ENCODE measurements at regions not wholly inside any gene's neighbourhood (a gene's known extent, or its start where the extent isn't known, plus 50 kb on each side); places are given as distances from the start of the nearest gene placed in this dataset.
"Not testable (repeated sequence)": the region's sequence is repeated elsewhere in the genome, so short reads cannot be mapped to it uniquely, and the experiment has no call there.

- DNase-seq, result no peak
Measured at GRCh38 chr21:29396951-29397455, 98.3 kb downstream of the BACH1 start.

- no peak for DNase-seq
Measured at GRCh38 chr21:29403301-29403700, 104.6 kb downstream of the BACH1 start.

- peak; percentile 65 to 75 for DNase-seq
Measured at GRCh38 chr21:29403922-29404538, 105.3 kb downstream of the BACH1 start.

- no peak for DNase-seq
Measured at GRCh38 chr21:29405503-29406122, 106.9 kb downstream of the BACH1 start.

- DNase-seq, result no peak
Measured at GRCh38 chr21:29406385-29406784, 107.7 kb downstream of the BACH1 start.

GRCh38 chr21:29407571-29407970 is 108.8 kb downstream of the BACH1 start:
- no peak for DNase-seq

GRCh38 chr21:29413683-29414082 is 115.0 kb downstream of the BACH1 start:
- DNase-seq, result no peak

GRCh38 chr21:29416268-29416667 is 117.5 kb downstream of the BACH1 start:
- no peak for DNase-seq

- no peak for DNase-seq
Measured at GRCh38 chr21:29418813-29419212, 120.1 kb downstream of the BACH1 start.

- no peak for DNase-seq
Measured at GRCh38 chr21:29419422-29419821, 120.7 kb downstream of the BACH1 start.

- DNase-seq, result no peak
Measured at GRCh38 chr21:29423099-29423870, 124.6 kb downstream of the BACH1 start.

GRCh38 chr21:29424728-29425127 is 126.0 kb downstream of the BACH1 start:
- no peak for DNase-seq

GRCh38 chr21:29429218-29429617 is 130.5 kb downstream of the BACH1 start:
- DNase-seq, result no peak

- DNase-seq, result no peak
Measured at GRCh38 chr21:29430030-29430429, 131.3 kb downstream of the BACH1 start.

GRCh38 chr21:29430576-29430975 is 131.9 kb downstream of the BACH1 start:
- no peak for DNase-seq

- DNase-seq, result no peak
Measured at GRCh38 chr21:29431178-29431577, 132.5 kb downstream of the BACH1 start.

- DNase-seq, result no peak
Measured at GRCh38 chr21:29431680-29432079, 133.0 kb downstream of the BACH1 start.

GRCh38 chr21:29433366-29434059 is 134.8 kb downstream of the BACH1 start:
- no peak for DNase-seq

GRCh38 chr21:29434081-29434480 is 135.4 kb downstream of the BACH1 start:
- DNase-seq, result no peak

GRCh38 chr21:29434982-29435381 is 136.3 kb downstream of the BACH1 start:
- not testable (repeated sequence) for DNase-seq

- no peak for DNase-seq
Measured at GRCh38 chr21:29436143-29436542, 137.4 kb downstream of the BACH1 start.

- no peak for DNase-seq
Measured at GRCh38 chr21:29436650-29437049, 137.9 kb downstream of the BACH1 start.

- no peak for DNase-seq
Measured at GRCh38 chr21:29441651-29442050, 142.9 kb downstream of the BACH1 start.

Measured in AML-193 (cell line).